ACHN (cell line): ENCODE measurements at regions not wholly inside any gene's neighbourhood (a gene's known extent, or its start where the extent isn't known, plus 50 kb on each side); places are given as distances from the start of the nearest gene placed in this dataset.

Experiments used
- DNase-seq: peaks from one replicate; pipeline ENCODE4 v3.0.0-alpha.2; 2015
- in situ Hi-C: cut with HindIII; loops from 2 replicates; pipeline ENCODE4 v1.10.0; 2017; ENCODE audit warnings: low sequenced_read_pairs, low pct_ligation_motif_present, low pct_unique_long_range_greater_than_20kb

GRCh38 chr15:48062148-48062872 is 58.5 kb upstream of the SLC24A5 start:
- in situ Hi-C loops = no loop called here
- no peak for DNase-seq

GRCh38 chr15:48063411-48063985 is 57.3 kb upstream of the SLC24A5 start:
- in situ Hi-C loops = no loop called here
- no peak for DNase-seq

GRCh38 chr15:48064421-48064820 is 56.4 kb upstream of the SLC24A5 start:
- in situ Hi-C loops = no loop called here
- no peak for DNase-seq

- in situ Hi-C loops = no loop called here
- DNase-seq = no peak
Observed at GRCh38 chr15:48066456-48066855, 54.3 kb upstream of the SLC24A5 start.
